ENCODE measurements at regions not wholly inside any gene's neighbourhood (a gene's known extent, or its start where the extent isn't known, plus 50 kb on each side); places are given as distances from the start of the nearest gene placed in this dataset.

- ATAC-seq (no peak), DNase-seq (ENCODE audit: low spot score) (no peak), FAIRE-seq (no peak)
- Histone ChIP-seq H3K4me3 (replicated peaks in 1 of 3; ENCODE audit: insufficient read depth in 1 of 3, low read depth in 2 of 3, low read length in 3 of 3) (no peak overlapping the region), H3K9ac (ENCODE audit: insufficient read depth, low read depth, low read length) (no peak overlapping the region), H3K27ac (ENCODE audit: extremely low read length, insufficient read depth, low read length) (no peak overlapping the region), H3K27me3 (ENCODE audit: control insufficient read depth in 1 of 2, insufficient read depth in 2 of 2, low read length in 2 of 2) (peaks cover 0 to 5% of the 10 kb centered on the region in 2 experiments; a peak in 1 of 5 replicates), H3K9me3 (ENCODE audit: low read length) (no peaks in the 10 kb centered on the region), H3K79me2 (ENCODE audit: insufficient read depth, low read length) (no peaks in the 10 kb centered on the region), H3K4me2 (ENCODE audit: low read depth, low read length) (no peak overlapping the region), H3K36me3 (replicated peaks in 1 of 2; ENCODE audit: control insufficient read depth in 1 of 2, insufficient read depth in 2 of 2, low read length in 2 of 2) (no peaks in the 10 kb centered on the region), H4K20me1 (ENCODE audit: insufficient read depth, low read length) (no peaks in the 10 kb centered on the region), H3K4me1 (ENCODE audit: insufficient read depth, low read length) (no peaks in the 10 kb centered on the region), H2AFZ (ENCODE audit: low read length) (no peak overlapping the region)
- intact Hi-C loops (cut with micrococcal nuclease; ENCODE audit: unreplicated experiment), result no loop called here
- TF ChIP-seq FOXP1 (IDR thresholded peaks at IDR 0.05) (no peak), FOXP1 (CRISPR knock-in tag; IDR thresholded peaks at IDR 0.05) (no peak)
- ChIA-PET CTCF (ENCODE audit: low intra/inter-chr PET ratio, low total read pairs) (no interaction called here), POLR2A (no interaction called here)
- WGBS (ENCODE audit: low lambda C conversion rate), result 17% methylated on average over 2 of the region's 2 CpGs
- BruUV-seq (replicated peaks), result no TSS peak
- in situ Hi-C loops (cut with HindIII; ENCODE audit: extremely low pct_ligation_motif_present, low pct_unique_long_range_greater_than_20kb), result no loop called here
Measured at GRCh38 chr20:10928841-10929421, 255.1 kb upstream of the JAG1 start.

- Histone ChIP-seq H3K36me3 (replicated peaks in 1 of 2; ENCODE audit: control insufficient read depth in 1 of 2, insufficient read depth in 2 of 2, low read length in 2 of 2) (no peaks in the 10 kb centered on the region), H3K27ac (ENCODE audit: extremely low read length, insufficient read depth, low read length) (no peak overlapping the region), H4K20me1 (ENCODE audit: insufficient read depth, low read length) (no peaks in the 10 kb centered on the region), H3K4me1 (ENCODE audit: insufficient read depth, low read length) (no peaks in the 10 kb centered on the region), H3K4me2 (ENCODE audit: low read depth, low read length) (no peak overlapping the region), H3K9ac (ENCODE audit: insufficient read depth, low read depth, low read length) (no peak overlapping the region), H2AFZ (ENCODE audit: low read length) (no peak overlapping the region), H3K4me3 (replicated peaks in 1 of 3; ENCODE audit: insufficient read depth in 1 of 3, low read depth in 2 of 3, low read length in 3 of 3) (no peak overlapping the region), H3K9me3 (ENCODE audit: low read length) (no peaks in the 10 kb centered on the region), H3K27me3 (ENCODE audit: control insufficient read depth in 1 of 2, insufficient read depth in 2 of 2, low read length in 2 of 2) (no peaks in the 10 kb centered on the region), H3K79me2 (ENCODE audit: insufficient read depth, low read length) (no peaks in the 10 kb centered on the region)
- BruUV-seq (replicated peaks), result no TSS peak
- in situ Hi-C loops (cut with HindIII; ENCODE audit: extremely low pct_ligation_motif_present, low pct_unique_long_range_greater_than_20kb) (no loop called here), intact Hi-C loops (cut with micrococcal nuclease; ENCODE audit: unreplicated experiment) (no loop called here)
- 56% methylated on average over 5 of the region's 5 CpGs for WGBS (ENCODE audit: low lambda C conversion rate)
- ATAC-seq (no peak), FAIRE-seq (no peak), DNase-seq (ENCODE audit: low spot score) (no peak)
- POLR2A ChIA-PET, result no interaction called here
- CTCF ChIA-PET (ENCODE audit: low intra/inter-chr PET ratio, low total read pairs), result no interaction called here
- TF ChIP-seq HOXA9 (CRISPR knock-in tag; IDR thresholded peaks at IDR 0.05; ENCODE audit: borderline replicate concordance), result no peak
- no peak for TF ChIP-seq HES4 (CRISPR knock-in tag; IDR thresholded peaks at IDR 0.05; ENCODE audit: borderline replicate concordance)
- no peak for TF ChIP-seq ZMYM4 (CRISPR knock-in tag; IDR thresholded peaks at IDR 0.05)
- no peak for TF ChIP-seq ATF4 (CRISPR knock-in tag; IDR thresholded peaks at IDR 0.05)
- no peak for TF ChIP-seq ZNF607 (CRISPR knock-in tag; IDR thresholded peaks at IDR 0.05; ENCODE audit: borderline replicate concordance)
- TF ChIP-seq HOMEZ (CRISPR knock-in tag; IDR thresholded peaks at IDR 0.05; ENCODE audit: low read depth), result no peak
- TF ChIP-seq HMGXB3 (CRISPR knock-in tag; IDR thresholded peaks at IDR 0.05; ENCODE audit: borderline replicate concordance), result no peak
- TF ChIP-seq NR2C2 (CRISPR knock-in tag; IDR thresholded peaks at IDR 0.05; ENCODE audit: borderline replicate concordance), result no peak
- TF ChIP-seq POLR2AphosphoS5 (IDR thresholded peaks at IDR 0.05; ENCODE audit: low read depth, low read length), result no peak
Measured at GRCh38 chr20:10935658-10936402, 262.0 kb upstream of the JAG1 start.
